ENCODE measurements at regions not wholly inside any gene's neighbourhood (a gene's known extent, or its start where the extent isn't known, plus 50 kb on each side); places are given as distances from the start of the nearest gene placed in this dataset.

DNA sequence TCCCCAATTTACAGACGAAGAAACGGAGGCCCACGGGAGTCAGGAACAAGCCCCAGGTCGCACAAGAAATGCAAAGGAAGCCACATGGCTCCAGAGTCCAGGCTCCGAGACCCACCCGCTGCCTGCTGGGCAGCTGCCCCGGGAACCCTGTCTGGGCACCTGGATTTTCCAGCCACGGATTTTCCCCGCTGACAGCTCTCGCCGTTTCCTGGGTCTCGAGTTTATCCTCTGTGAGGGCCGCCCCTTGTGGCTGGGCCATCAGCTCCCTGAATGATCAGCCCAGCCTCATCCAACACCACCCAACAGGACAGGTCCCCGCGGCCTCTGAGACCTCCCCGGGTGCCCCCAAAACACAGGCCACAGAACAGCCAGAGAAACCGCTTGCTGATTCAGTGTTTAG lies 189.7 kb downstream of the BRD1 start:
- no peak for DNase-seq

DNA sequence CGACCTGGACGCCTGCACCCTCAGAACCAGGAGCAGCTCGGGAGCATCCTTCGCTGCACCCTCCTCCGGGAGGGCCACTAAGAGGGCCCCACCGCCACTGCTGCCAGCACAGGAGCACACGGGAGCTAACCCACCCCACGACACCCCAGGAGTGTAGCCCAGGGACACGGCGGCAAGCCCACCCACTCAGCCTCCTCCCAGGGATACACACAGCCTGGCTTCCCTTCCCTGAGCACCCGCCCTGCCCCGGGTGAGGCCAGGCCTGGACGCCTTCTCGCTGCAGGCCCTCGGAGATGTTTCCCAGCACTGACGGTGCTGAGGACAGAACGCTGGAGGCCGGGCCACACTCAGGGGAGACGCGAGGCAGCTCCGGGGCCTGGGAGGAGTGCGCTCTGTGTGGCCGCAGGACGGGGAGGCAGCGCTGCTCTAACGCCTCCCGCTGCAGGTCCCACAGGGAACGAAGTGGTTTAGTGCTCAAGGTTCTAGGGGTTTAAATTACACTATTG lies 190.4 kb downstream of the BRD1 start:
- DNase-seq = no peak

DNA sequence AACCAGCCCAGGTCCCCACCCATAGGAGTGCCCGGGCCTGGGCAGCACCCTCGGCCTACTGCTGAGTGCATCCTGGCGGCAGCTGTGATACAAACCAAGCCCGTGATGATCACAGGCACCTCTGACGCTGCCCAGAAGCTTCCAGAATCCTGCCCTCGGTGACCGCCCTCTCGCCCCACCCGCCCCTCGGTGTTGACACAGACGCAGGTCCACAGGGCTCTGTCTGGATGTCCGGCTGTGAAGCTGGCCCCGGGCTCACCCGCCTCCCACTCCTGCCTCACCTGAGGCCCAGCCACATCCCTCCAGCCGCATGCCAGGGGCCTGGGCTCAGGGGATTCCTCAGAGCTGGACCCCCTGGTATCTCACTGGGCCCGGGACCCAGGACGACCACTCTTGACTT lies 191.0 kb downstream of the BRD1 start:
- DNase-seq = no peak

DNA sequence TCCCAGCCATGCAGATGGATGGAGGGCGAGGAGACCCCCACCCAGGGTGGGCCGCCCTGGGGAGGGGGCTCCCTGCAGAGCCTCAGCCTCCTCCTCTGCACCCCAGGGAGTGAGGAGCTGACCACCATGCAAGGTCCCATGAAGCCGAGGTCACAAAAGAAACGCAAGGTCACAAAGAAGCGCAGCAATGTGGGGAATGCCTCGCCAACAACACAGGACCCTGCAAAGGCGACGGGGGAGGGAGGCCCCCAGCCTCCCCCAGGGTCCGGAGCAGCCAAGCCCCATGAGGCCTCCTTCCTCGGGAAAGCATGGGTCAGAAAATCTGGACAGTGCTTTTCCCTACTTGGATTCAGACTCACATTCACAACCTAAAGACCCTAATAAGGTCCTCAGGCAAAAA lies 191.5 kb downstream of the BRD1 start:
- no peak for DNase-seq

DNA sequence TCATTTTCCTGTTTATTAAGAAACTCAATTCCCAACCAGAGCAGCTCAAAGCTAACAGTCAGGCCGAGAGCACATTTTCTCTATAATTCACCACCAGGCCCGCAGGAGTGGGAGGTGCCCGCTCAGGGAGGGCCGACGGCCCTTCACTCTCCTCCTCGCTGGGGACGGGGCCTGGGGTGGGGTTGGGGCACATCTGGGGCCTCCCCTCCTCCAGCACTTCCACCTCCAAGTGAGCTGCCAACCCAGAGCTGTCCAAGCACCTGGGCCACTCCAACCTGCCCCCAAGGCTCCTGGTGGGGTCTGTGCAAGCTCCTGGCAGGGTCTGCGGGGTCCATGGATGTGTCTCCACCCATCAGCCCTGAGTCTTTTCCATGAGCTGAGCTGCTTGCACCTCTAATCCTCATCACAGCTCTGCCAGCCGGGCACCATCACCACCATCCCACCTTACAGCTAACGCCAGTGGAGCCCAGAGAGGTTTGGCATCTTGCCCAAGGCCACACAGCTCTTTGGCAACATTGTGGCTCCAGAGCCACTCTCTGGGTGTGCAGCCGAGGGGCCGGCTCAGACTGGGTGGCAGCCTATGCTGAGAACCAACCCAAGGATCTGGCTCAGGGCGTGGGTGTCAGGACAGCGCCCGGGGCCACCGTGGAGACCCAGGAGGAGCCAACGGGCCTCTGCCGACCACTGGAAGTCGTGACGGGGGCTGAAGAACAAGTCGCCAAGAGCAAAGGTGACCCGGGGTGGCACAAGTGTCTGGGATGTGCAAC lies 193.5 kb downstream of the BRD1 start:
- DNase-seq = no peak

DNA sequence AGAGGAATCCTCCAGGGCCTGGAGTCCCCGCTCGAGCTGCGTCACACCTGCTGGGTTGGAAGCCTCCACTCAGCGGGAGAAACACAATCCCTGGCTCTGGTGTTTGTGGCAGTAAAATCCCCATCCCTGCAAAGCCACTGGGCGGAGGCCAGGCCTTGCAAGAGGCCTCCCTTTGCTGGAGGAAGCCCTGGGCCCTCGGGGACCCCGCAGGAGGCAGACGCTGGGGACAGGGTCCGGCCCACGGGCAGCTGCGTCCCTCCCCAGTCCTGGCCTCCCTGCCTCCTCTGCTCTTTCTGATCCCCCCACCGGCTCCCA lies 194.7 kb downstream of the BRD1 start:
- no peak for DNase-seq

DNA sequence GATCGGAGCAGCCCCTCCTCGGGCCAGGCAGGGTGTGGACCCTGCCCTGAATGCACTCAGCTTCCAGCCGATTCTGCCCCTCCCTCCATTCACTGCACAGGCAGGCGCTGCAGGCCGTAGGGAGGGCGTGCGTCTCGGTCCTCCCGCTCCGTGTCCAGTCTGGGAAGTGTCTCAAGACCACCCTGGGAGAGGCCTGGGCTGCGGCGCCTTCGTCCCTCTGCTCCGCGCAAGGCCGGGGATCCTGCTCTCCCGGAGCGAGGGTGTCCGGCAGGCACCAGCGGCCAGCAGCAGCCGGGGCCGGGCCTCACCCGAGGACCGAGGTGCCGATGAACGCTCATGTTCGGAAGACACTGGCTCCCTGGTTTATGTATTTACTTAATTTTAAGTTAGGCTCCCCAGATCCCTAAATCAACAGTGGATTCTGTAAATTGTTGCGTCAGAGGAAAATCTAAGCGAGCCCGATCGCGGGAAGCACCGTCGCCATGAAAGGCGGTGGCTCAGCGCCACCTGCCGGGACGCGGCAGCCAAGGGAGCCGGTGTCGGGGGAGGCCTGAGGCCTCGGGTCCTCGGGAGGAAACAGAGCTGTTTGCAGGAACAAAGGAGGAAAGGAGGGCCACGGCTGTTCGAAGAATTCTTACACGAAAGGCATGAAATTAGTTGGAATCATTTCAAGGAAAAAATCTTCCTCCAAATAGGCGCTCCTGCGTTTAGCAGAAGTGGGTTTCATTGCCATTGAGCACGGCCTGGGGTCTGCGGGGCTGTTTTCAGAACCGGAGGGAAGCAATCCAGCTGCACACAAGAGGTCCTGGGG lies 195.3 kb downstream of the BRD1 start:
- peak; percentile 7 for DNase-seq

DNA sequence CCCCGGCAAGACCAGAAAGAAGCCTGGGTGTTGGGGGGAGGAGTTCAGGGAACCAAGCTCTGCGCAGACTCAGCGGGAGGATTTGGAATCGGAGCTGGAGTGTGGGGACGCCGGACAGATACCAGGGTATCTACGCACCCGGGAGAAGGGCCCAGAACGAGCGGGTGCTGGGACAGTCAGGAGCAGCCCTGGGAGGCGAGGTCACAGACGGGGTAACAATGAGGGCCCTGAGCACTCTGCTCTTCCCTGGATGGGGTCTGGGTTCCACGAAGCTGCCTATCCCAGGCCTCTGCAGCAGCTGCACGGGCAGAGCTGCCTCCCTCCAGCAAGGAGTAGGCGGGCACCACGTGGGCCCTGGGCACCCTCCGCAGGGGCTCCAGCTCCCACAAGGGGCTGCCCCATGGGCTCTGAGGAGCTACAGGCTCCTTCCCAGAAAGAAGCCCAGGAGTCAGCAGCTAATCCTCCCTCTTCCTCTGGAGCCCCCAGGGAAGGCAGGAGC lies 197.2 kb downstream of the BRD1 start:
- no peak for DNase-seq

DNA sequence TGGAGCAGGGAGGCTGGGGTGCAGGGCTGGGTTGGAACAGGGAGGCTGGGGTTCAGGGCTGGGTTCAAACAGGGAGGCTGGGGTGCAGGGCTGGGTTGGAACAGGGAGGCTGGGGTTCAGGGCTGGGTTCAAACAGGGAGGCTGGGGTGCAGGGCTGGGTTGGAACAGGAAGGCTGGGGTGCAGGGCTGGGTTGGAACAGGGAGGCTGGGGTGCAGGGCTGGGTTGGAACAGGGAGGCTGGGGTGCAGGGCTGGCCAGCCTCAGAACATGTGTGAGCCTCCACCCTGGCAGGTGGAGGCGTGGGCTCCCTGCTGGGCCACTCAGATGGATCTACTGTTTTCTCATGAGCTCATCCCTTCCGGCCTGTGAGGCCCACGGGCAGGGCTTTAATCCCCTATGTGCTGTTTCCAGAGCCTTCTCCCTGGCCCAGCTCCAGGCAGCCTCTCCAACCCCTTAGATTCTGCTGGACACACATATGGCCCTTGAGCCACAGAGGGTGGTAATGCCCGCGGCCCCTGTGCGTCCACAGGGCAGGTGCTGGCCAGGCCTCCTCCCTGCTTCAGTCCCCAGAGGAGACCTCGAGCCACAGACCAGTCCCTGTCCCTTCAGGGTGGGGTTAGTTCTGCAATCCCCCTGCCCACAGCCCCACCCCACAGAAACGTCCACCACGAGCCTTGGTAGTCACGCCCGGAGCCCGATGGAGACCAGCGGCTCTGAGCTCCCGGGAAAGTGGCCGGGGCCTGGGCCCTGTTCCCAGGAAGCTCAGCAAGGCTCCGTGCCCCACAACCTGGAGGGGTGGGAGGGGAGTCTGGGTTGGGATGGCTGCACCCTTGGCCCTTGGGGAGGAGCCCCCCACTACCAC lies 197.9 kb downstream of the BRD1 start:
- DNase-seq = no peak

DNA sequence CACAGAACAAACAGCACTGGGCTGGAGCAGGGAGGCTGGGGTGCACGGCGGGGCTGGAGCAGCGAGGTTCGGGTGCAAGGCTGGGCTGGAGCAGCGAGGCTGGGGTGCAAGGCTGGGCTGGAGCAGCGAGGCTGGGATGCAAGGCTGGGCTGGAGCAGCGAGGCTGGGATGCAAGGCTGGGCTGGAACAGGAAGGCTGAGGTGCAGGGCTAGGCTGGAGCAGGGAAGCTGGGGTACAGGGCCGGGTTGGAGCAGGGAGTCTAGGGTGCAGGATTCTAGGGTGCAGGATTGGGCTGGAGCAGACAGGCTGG lies 198.5 kb downstream of the BRD1 start:
- no peak for DNase-seq

DNA sequence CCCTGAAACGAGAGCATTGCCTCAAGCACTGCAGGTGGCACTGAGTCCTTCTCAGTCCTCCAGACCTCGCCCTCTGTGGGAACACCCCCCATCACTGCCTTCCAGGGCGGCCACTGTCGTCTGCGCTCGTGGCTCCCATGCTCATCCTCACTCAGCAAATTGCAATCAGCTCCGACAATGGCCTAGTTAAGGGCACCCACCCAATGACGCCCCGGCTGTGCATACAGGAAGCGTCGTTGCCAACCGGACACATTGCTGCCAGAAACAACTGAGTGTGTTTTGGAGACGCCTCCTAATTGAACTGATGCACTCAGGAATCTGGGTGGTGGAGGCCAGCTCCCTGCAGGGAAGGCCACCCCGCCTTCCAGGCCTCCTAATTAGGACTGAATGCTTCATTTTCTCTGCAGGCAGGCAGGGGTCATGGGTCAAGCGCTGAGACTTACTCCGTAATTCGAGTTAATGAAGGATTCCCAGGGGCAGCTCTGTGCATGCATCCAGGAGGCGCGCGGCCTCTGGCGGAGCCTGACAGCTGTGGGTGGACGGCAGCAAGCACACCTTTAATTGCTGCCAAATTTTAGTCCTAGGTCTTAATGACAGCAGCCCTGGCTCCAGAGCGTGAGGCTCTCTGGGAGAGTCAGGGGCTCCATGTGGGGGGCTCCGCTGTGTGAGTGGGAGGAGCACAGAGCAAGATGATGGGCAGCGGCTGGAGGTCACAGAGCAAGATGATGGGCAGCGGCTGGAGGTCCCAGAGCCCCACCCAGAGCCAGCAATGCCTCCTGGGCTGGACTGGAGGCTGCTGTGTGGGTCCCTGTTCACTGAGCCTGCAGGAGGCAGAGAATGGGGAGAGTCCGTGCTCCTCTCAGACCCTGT lies 199.0 kb downstream of the BRD1 start:
- DNase-seq = no peak

DNA sequence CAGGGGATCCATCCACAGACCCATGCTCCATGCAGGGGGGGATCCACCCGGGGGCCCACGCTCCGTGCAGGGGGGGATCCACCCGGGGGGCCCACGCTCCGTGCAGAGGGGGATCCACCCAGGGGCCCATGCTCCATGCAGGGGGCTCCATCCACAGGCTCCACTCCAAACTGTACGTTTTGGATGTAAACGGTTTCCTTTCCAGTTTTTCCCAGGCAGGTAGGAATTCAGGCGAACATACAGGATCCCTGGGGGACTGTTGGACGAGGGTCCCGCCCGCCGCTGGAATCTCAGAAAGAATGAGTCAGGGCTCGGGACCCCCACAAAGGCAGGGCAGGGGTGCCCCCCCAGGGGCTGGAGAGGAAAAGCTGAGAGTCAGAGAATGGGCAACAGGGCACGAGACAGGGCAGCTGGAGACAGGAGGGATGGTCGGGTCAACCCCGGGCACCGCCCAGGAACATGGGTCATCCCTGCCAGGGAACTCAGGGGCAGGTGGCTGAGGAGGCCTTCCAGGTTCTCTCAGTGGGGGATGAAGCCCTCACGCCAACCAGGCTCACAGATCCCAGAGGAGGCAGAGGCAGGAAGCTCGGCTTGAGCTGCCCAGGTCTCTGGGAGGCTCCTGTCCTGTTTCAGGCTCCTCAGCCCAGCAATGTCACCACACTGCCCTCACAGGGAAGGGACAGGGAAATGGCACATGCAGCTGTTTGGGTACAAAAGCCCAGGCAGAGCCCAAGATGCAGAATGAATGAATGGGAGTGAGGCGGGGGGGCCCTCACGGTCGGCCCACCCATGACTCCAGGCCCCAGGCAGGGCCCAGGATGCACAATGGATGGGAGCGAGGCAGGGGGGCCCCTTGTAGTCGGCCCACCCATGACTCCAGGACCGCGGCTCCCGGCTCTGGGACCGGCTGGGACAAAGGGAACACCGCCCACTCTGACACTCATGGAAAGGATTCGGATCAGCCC lies 200.2 kb downstream of the BRD1 start:
- no peak for DNase-seq

DNA sequence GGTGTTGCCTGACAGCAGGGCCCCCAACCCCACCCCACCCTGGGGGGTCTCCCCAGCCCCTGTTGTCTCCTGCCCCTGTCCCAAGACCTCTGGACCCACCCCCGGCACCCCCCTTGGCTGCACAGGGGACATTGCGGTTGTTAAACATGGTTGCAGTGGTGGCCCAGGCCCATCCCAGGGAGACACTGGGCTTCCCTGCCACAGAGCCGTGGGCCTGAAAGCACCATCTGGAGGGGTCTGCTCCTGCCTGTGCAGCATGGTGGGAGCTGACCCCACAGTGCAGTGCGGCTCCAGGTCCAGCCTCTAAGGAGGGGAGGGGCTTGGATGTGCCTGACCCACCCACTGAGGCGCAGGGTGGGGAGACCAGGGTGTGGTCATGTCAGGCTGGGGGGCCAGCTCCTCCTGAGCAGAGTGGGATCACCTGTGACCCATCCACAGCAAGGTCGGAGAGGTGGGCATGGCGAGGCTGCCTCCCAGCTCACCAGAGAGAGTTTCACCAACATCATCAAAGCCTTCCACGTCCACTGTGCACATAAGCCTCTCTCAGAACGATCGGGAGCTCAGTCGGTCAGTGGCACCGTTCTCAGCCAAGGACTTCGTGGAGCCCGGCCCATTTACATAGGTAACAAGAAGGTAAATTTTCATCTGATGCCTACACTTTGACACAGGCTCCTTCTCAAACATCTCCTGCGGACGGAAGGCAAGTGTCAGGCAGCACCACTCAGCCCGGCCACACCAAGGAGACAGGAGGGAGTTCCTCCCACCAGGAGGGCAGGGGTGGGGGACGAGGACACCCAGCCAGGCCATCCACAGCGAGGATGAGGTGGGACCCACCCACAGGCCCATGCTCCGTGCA lies 201.1 kb downstream of the BRD1 start:
- DNase-seq = no peak

DNA sequence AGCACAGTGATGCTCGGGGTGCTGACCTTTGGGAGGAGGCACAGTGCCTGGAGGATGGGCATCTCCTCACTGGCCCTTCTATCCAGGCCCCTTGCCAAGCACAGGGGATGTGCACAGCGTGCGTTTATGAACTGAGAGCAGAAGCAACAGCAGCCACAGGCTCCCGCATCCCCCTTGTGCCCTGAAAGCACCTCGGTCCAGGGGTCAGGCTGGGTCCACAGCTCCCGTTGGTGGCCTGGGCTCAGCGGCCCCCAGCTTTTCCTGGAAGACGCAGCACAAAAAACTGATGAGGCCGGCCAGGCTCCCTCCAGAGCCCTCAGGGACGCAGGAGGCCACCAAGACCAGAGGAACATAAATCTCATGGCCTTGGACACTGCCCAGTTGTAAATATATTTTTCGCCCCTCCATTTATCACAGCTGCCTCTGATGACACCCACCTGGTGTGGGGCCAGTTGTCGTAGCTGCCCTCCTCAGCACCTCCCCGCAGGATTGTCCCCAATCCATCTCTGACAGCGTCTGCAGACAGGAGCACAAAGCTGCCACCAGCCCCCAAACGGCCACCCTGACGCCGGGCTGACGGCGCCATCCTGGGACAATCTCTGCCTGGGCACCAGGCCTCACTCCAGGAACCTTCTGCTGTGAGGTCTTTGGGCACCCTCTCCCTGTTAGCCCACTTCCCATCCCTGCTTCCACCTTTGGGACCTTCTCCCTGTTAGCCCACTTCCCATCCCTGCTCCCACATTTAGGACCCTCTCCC lies 203.1 kb downstream of the BRD1 start:
- no peak for DNase-seq

DNA sequence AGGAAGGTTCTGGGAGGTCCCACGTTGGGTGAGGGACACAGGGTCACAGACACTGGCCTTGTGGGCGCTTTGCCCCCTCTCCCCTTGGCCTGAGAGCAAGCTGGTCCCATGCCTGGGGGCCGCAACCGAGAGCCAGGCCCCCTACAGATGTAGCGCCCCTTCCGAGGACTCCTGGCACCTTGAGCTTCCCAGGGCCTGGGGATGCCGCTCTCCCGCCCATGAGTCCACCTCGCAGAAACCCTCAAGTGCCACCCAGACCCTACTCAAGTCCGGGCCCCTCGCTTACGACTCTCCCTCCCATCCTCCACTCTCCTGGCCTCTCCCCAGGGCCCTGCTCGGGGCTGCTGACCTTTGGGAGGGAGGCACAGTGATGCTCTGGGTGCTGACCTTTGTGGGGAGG lies 204.0 kb downstream of the BRD1 start:
- no peak for DNase-seq

DNA sequence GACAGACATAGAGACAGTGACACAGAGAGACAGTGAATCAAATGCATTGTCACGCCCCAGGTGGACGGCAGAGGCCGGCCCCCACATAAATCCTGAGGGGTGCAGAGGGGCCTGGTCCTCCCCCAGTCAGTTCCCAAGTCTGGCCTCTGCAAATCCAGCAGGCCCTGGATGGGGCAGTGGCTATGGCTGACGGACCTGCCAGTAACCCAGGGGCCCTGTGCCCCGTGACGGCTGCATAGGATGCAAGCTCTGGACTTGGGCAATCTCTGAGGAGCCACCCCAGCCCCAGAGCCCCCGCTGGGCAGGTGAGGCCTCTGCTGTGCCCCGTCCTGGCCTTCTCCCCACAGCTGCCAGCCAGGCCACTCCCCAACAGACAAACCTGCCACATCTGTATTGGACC lies 204.5 kb downstream of the BRD1 start:
- DNase-seq = no peak

DNA sequence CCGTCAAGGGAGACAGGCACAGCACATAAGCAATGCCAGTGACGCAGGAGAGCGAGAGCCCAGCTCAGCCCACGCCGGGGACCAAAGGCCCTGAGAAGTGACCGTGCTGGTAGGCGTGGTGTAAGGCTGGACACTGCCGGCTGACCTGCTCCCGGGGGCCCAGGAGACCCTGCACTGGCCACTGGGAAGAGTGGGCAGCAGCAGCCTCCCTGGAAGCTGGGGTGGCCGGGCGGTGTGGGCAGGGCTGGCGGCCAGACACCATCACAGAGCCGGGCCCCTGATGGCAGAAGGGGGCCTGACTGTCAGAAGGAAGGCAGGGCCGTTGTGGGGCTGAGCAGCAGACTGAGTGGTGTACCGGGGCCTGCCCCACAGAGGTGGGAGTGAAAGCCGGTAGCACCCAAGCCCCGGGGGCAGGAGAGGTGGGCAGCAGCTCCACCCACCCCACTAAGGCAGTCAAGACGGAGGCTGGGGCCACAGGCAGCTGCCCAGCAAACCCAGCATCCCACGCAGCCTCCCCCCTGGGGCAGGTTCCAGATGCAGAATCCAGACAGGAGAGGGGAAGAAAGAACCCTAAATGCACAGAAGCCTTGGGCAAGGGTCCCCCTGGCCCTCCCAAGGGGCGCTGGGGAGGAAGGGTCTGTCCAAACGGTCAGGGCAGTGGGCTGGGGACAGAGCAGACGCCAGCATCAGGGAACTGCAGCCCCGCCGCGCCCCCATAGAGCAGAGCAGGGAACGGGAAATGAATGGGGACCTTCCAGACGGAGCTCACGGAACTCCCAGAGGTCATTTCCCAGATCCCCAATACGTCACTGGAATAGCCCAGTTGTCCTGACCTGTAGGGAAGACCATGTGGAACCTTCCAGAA lies 205.2 kb downstream of the BRD1 start:
- no peak for DNase-seq

DNA sequence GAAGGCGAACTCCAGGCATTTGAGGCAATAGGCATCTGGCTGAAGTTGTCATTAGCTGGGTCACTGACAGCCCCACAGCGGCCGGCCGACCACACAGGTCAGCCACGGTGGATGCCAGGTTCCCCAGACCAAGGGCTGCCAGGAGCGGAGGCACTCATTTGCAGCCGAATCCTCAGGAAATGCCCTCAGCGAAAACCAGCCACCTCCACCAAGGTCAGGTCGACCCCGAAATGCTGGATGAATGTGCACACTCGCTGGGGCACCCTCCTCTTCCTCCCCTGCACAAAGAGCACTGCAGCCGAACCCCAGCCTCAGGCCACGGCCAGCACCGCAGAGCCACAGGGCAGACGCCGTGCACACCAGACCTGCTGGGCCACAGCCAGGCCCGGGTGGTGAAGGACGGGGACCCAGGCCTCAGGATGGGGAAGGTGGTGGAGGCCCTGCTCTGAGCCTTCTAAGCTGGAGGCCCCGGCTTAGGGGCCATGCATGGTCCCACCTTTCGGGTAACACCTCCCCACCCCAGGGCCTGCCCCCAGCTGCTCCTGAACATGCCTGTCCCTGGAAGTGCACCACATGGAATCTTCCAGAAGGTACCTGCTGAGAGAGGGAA lies 206.0 kb downstream of the BRD1 start:
- DNase-seq = no peak

All from inflammatory macrophage treated with lipopolysaccharide for 4 hours (primary cell).